SK-N-SH (cell line): ENCODE measurements at regions not wholly inside any gene's neighbourhood (a gene's known extent, or its start where the extent isn't known, plus 50 kb on each side); places are given as distances from the start of the nearest gene placed in this dataset.

Experiments
- CTCF ChIA-PET: fragments of 300-600, 350-600 bp; formaldehyde crosslinking; extraction: SDS; loops from one replicate; lab custom pipeline; 2021; lab: Yijun Ruan, JAX
- POLR2A ChIA-PET: fragments of 350-600 bp; sonication (Branson Sonifier 250); formaldehyde crosslinking; extraction: SDS; loops from one replicate; lab custom pipeline; 2020; ENCODE audit warnings: antibody characterized with exemption, inconsistent platforms; lab: Yijun Ruan, JAX
- DNase-seq: peaks from one replicate; pipeline ENCODE4 v3.0.0; 2012
- H2AFZ ChIP-seq: fragments of 200-600 bp; sonication (generic); 2 replicates; pipeline ENCODE4 v1.8.1; 2016; ENCODE audit warnings: antibody characterized with exemption, mild to moderate bottlenecking, low read depth
- H3F3A ChIP-seq: fragments of 200-600 bp; sonication (generic); replicated peaks from 2 replicates; pipeline ENCODE3; 2016; ENCODE audit warnings: antibody characterized with exemption, mild to moderate bottlenecking; ENCODE audit not compliant: insufficient read depth
- H3K27ac ChIP-seq, 2 experiments: fragments of 200-500 bp in 1 of 2; fragments of 200-600 bp in 1 of 2; sonication (Bioruptor generic) in 1 of 2; sonication (generic), shearing (Covaris generic) in 1 of 2; 2 replicates each; pipeline versions ENCODE4 v1.5.1 to v1.6.1; 2014 to 2016; ENCODE audit warnings: low read depth in 2 of 2, inconsistent platforms in 1 of 2, low read length in 1 of 2, mild to moderate bottlenecking in 1 of 2, mixed read lengths in 1 of 2
- H3K27me3 ChIP-seq: fragments of 200-600 bp; sonication (generic), shearing (Covaris generic); 2 replicates; pipeline ENCODE4 v1.6.1; 2016; ENCODE audit warnings: mixed run types; ENCODE audit not compliant: insufficient read depth
- H3K36me3 ChIP-seq, 2 experiments: fragments of 200-500 bp in 1 of 2; fragments of 200-600 bp in 1 of 2; sonication (Bioruptor generic) in 1 of 2; sonication (generic) in 1 of 2; replicated peaks in 1 of 2; 2 replicates each; pipeline versions ENCODE3 to v1.5.1; 2014 to 2016; ENCODE audit warnings: low read length in 1 of 2, mild to moderate bottlenecking in 1 of 2; ENCODE audit not compliant: insufficient read depth in 2 of 2, control insufficient read depth in 1 of 2
- H3K4me1 ChIP-seq, 2 experiments: fragments of 200-500 bp in 1 of 2; fragments of 200-600 bp in 1 of 2; sonication (Bioruptor generic) in 1 of 2; sonication (generic), shearing (Covaris generic) in 1 of 2; 2 replicates each; pipeline versions ENCODE4 v1.5.1 to v1.6.1; 2014 to 2016; ENCODE audit warnings: low read depth in 1 of 2, low read length in 1 of 2, mixed run types in 1 of 2; ENCODE audit not compliant: insufficient read depth in 2 of 2, control insufficient read depth in 1 of 2
- H3K4me2 ChIP-seq: fragments of 200-600 bp; sonication (generic), shearing (Covaris generic); 2 replicates; pipeline ENCODE4 v1.6.1; 2017; ENCODE audit warnings: mixed run types
- H3K4me3 ChIP-seq, 2 experiments: fragments of 200-500 bp in 1 of 2; fragments of 200-600 bp in 1 of 2; sonication (Bioruptor generic) in 1 of 2; sonication (generic), shearing (Covaris generic) in 1 of 2; 2 replicates each; pipeline versions ENCODE4 v1.5.1 to v1.8.1; 2014 to 2016; ENCODE audit warnings: low read depth in 2 of 2, inconsistent platforms in 1 of 2, low read length in 1 of 2, mild to moderate bottlenecking in 1 of 2, mixed read lengths in 1 of 2, moderate library complexity in 1 of 2
- H3K79me2 ChIP-seq: fragments of 200-600 bp; sonication (generic); 2 replicates; pipeline ENCODE4 v1.8.1; 2017; ENCODE audit warnings: mild to moderate bottlenecking; ENCODE audit not compliant: insufficient read depth
- H3K9ac ChIP-seq: fragments of 200-600 bp; sonication (generic); 2 replicates; pipeline ENCODE4 v1.6.1; 2017; ENCODE audit warnings: mixed run types
- H3K9me2 ChIP-seq: fragments of 200-600 bp; sonication (generic); 2 replicates; pipeline ENCODE4 v1.6.1; 2017; ENCODE audit warnings: mixed run types
- H3K9me3 ChIP-seq: fragments of 200-600 bp; sonication (generic); 2 replicates; pipeline ENCODE4 v1.6.1; 2017; ENCODE audit warnings: mixed run types, mild to moderate bottlenecking, moderate library complexity
- H4K20me1 ChIP-seq: fragments of 200-600 bp; sonication (generic); 2 replicates; pipeline ENCODE4 v1.6.1; 2017; ENCODE audit warnings: mild to moderate bottlenecking, mixed run types; ENCODE audit not compliant: insufficient read depth
- CHD2 ChIP-seq: fragments of 150-350 bp; IDR thresholded peaks from 2 replicates; pipeline ENCODE4 v1.6.1; 2018; ENCODE audit warnings: low read length; ENCODE audit not compliant: partially characterized antibody
- ELF1 ChIP-seq: IDR thresholded peaks from 2 replicates; pipeline ENCODE4 v1.4.0; 2012
- EP300 ChIP-seq, 2 experiments: IDR thresholded peaks; 2 replicates each; pipeline versions ENCODE4 v1.4.0 to v1.6.1; 2012; ENCODE audit warnings: borderline replicate concordance in 1 of 2, low read depth in 1 of 2, low read length in 1 of 2
- EZH2phosphoT487 ChIP-seq: fragments of 200-600 bp; sonication (generic); IDR thresholded peaks from 2 replicates; pipeline ENCODE4 v1.6.1; 2017; ENCODE audit warnings: low read depth, mixed run types, mild to moderate bottlenecking, antibody characterized with exemption, moderate library complexity, borderline replicate concordance
- JUND ChIP-seq: IDR thresholded peaks from 2 replicates; pipeline ENCODE4 v1.4.0; 2012
- MEF2A ChIP-seq: IDR thresholded peaks from 2 replicates; pipeline ENCODE4 v1.4.0; 2012; ENCODE audit warnings: low read depth, borderline replicate concordance
- MXI1 ChIP-seq: IDR thresholded peaks from 2 replicates; pipeline ENCODE4 v1.6.1; 2012; ENCODE audit warnings: mild to moderate bottlenecking, low read depth, low read length, improper control_type of control experiment
- NRF1 ChIP-seq: IDR thresholded peaks from 2 replicates; pipeline ENCODE4 v1.6.1; 2012; ENCODE audit warnings: low read depth, mild to moderate bottlenecking, low read length
- POLR2AphosphoS5 ChIP-seq: IDR thresholded peaks from 2 replicates; pipeline ENCODE4 v1.6.1; 2012; ENCODE audit warnings: low read depth, low read length
- RAD21 ChIP-seq: IDR thresholded peaks from 2 replicates; pipeline ENCODE4 v1.6.1; 2012; ENCODE audit warnings: mild to moderate bottlenecking, low read length
- RCOR1 ChIP-seq: fragments of 150-350 bp; IDR thresholded peaks from 2 replicates; pipeline ENCODE4 v1.6.1; 2017; ENCODE audit warnings: antibody characterized with exemption, low read length
- RFX5 ChIP-seq: IDR thresholded peaks from 2 replicates; pipeline ENCODE4 v1.6.1; 2012; ENCODE audit warnings: mild to moderate bottlenecking, improper control_type of control experiment, low read length
- RXRA ChIP-seq: IDR thresholded peaks from 2 replicates; pipeline ENCODE4 v1.4.0; 2012; ENCODE audit warnings: low read depth, mild to moderate bottlenecking, borderline replicate concordance
- SMC3 ChIP-seq: IDR thresholded peaks from 2 replicates; pipeline ENCODE4 v1.6.1; 2012; ENCODE audit warnings: low read depth, low read length, improper control_type of control experiment
- TAF1 ChIP-seq: IDR thresholded peaks from 2 replicates; pipeline ENCODE4 v1.6.1; 2012; ENCODE audit warnings: low read depth, mild to moderate bottlenecking, low read length, moderate library complexity, borderline replicate concordance
- TCF12 ChIP-seq: IDR thresholded peaks from 2 replicates; pipeline ENCODE4 v1.4.0; 2012
- TEAD4 ChIP-seq: IDR thresholded peaks from 2 replicates; pipeline ENCODE4 v1.4.0; 2012; ENCODE audit warnings: mild to moderate bottlenecking, borderline replicate concordance; ENCODE audit not compliant: insufficient read depth
- YY1 ChIP-seq: IDR thresholded peaks from 2 replicates; pipeline ENCODE4 v1.4.0; 2012; ENCODE audit warnings: low read depth, mild to moderate bottlenecking
- WGBS: methylation state at CpG from one replicate; pipeline ENCODE4 v1.1.6; 2017; ENCODE audit warnings: low lambda C conversion rate; 5-methylcytosine and 5-hydroxymethylcytosine counted together
- TF ChIP-seq, protein P1 (sequence below): IDR thresholded peaks from 2 replicates; pipeline ENCODE4; 2012
- TF ChIP-seq, protein P2 (sequence below): fragments of 150-350 bp; IDR thresholded peaks from 2 replicates; pipeline ENCODE4 v1.6.1; 2017; ENCODE audit warnings: antibody characterized with exemption, low read length, low read depth, borderline replicate concordance
- TF ChIP-seq, protein P3 (sequence below): IDR thresholded peaks from 2 replicates; pipeline ENCODE4 v1.4.0; 2012; ENCODE audit warnings: low read depth
- TF ChIP-seq, protein P4 (sequence below): IDR thresholded peaks from 2 replicates; pipeline ENCODE4 v1.4.0; 2012; ENCODE audit warnings: low read depth, borderline replicate concordance
- TF ChIP-seq, protein P5 (sequence below): IDR thresholded peaks from 2 replicates; pipeline ENCODE4 v1.4.0; 2012; ENCODE audit warnings: low read depth, borderline replicate concordance

DNA sequence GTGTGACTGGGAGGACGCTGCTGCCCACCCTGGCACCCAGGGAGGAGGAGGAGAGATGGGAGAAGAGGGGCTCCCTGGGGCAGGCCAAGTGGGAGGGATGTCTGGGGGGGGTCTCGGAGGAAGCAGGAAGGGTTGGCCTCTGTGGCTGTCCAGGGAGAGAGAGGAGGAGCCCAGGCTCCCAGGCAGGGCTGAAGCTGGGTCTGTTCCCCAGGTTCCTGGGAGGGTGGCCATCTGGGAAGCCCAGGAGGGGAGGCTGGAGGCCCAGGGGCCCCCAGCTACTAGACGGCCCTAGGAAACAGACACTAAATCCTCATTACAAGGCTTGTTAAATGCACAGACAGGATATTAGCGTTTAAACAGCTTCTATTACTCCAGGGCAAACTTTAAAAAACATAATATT is 139.8 kb downstream of the ENGASE start:
- Histone ChIP-seq H3K9ac (no peak overlapping the region), H2AFZ (no peak overlapping the region), H3K4me3 (no peak overlapping the region), H3K27ac (peak overlapping the region in 1 of 2 experiments; percentile 72; a peak in 2 of 4 replicates), H3K79me2 (no peaks in the 10 kb centered on the region), H3K9me3 (no peaks in the 10 kb centered on the region), H3K4me2 (no peak overlapping the region), H3K36me3 (no peaks in the 10 kb centered on the region), H3F3A (no peaks in the 10 kb centered on the region), H3K27me3 (peaks cover 28% of the 10 kb centered on the region), H3K4me1 (peaks cover 0 to 39% of the 10 kb centered on the region in 2 experiments; a peak in 1 of 4 replicates), H4K20me1 (no peaks in the 10 kb centered on the region), H3K9me2 (no peaks in the 10 kb centered on the region)
- POLR2A ChIA-PET = interaction anchor here (1.0 kb wide), 1 partner anchor 26 kb away, joined by 3 read pairs; no protein-coding TSS in a partner anchor
- no peak for TF ChIP-seq RFX5
- TF ChIP-seq JUND = no peak
- TF ChIP-seq SMC3 = no peak
- TF ChIP-seq, protein P1, sequence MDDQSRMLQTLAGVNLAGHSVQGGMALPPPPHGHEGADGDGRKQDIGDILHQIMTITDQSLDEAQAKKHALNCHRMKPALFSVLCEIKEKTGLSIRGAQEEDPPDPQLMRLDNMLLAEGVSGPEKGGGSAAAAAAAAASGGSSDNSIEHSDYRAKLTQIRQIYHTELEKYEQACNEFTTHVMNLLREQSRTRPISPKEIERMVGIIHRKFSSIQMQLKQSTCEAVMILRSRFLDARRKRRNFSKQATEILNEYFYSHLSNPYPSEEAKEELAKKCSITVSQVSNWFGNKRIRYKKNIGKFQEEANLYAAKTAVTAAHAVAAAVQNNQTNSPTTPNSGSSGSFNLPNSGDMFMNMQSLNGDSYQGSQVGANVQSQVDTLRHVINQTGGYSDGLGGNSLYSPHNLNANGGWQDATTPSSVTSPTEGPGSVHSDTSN = no peak
- TF ChIP-seq POLR2AphosphoS5 = no peak
- TF ChIP-seq RAD21 = no peak; the same call in 1 of the 2 replicates
- TF ChIP-seq, protein P2, sequence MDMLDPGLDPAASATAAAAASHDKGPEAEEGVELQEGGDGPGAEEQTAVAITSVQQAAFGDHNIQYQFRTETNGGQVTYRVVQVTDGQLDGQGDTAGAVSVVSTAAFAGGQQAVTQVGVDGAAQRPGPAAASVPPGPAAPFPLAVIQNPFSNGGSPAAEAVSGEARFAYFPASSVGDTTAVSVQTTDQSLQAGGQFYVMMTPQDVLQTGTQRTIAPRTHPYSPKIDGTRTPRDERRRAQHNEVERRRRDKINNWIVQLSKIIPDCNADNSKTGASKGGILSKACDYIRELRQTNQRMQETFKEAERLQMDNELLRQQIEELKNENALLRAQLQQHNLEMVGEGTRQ = no peak
- no peak for TF ChIP-seq MXI1
- TF ChIP-seq MEF2A = no peak
- no peak for TF ChIP-seq YY1
- no peak for TF ChIP-seq TAF1
- no peak for TF ChIP-seq CHD2
- no peak for TF ChIP-seq ELF1
- TF ChIP-seq RCOR1 = no peak
- TF ChIP-seq EP300 (IDR thresholded peaks at IDR 0.05; ENCODE audit: borderline replicate concordance in 1 of 2, low read depth in 1 of 2, low read length in 1 of 2) = no peak
- TF ChIP-seq, protein P3, sequence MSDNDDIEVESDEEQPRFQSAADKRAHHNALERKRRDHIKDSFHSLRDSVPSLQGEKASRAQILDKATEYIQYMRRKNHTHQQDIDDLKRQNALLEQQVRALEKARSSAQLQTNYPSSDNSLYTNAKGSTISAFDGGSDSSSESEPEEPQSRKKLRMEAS = no peak
- no peak for TF ChIP-seq RXRA
- CTCF ChIA-PET = interaction anchor here (0.6 to 11.7 kb wide), 10 partner anchors 10 to 176 kb away, joined by 3 to 121 read pairs (median 4); no protein-coding TSS in a partner anchor
- WGBS = 9% methylated on average over 4 of the region's 4 CpGs
- peak; percentile 92 for DNase-seq

DNA sequence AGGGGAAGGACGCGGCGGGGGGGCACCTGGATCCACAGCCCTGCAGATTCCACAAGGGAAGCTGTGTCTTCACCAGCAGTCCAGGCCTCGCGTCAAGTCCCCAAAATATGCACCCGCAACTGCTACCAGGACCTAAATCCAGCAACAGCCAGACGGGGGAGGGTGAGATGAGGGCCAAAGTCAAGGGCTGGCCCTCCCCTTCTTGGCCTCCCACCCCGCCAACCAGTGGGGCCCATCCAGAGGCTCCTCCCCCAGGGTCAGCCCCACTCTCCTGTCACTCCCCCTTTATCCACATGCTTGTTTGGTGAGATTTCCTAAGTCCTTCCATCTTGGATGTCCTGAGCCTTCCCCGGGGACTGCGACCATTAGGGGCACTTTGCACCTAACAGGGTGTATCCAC is 138.7 kb downstream of the ENGASE start:
- Histone ChIP-seq H3F3A (no peaks in the 10 kb centered on the region), H3K9me2 (no peaks in the 10 kb centered on the region), H3K27me3 (peaks cover 28% of the 10 kb centered on the region)
- TF ChIP-seq, protein P4, sequence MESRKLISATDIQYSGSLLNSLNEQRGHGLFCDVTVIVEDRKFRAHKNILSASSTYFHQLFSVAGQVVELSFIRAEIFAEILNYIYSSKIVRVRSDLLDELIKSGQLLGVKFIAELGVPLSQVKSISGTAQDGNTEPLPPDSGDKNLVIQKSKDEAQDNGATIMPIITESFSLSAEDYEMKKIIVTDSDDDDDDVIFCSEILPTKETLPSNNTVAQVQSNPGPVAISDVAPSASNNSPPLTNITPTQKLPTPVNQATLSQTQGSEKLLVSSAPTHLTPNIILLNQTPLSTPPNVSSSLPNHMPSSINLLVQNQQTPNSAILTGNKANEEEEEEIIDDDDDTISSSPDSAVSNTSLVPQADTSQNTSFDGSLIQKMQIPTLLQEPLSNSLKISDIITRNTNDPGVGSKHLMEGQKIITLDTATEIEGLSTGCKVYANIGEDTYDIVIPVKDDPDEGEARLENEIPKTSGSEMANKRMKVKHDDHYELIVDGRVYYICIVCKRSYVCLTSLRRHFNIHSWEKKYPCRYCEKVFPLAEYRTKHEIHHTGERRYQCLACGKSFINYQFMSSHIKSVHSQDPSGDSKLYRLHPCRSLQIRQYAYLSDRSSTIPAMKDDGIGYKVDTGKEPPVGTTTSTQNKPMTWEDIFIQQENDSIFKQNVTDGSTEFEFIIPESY = no peak
- TF ChIP-seq EZH2phosphoT487 (no peak), TCF12 (no peak), TAF1 (no peak), NRF1 (no peak), JUND (no peak), TEAD4 (no peak)
- TF ChIP-seq, protein P5, sequence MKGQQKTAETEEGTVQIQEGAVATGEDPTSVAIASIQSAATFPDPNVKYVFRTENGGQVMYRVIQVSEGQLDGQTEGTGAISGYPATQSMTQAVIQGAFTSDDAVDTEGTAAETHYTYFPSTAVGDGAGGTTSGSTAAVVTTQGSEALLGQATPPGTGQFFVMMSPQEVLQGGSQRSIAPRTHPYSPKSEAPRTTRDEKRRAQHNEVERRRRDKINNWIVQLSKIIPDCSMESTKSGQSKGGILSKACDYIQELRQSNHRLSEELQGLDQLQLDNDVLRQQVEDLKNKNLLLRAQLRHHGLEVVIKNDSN = no peak
- TF ChIP-seq, protein P3 = no peak

More for the DNA sequence above, 138.7 kb downstream of the ENGASE start:
- no peaks in the 10 kb centered on the region for H3K9me3 ChIP-seq
- no peaks in the 10 kb centered on the region for H3K79me2 ChIP-seq
- WGBS = 71% methylated on average over 10 of the region's 10 CpGs
- no peak overlapping the region for H3K4me2 ChIP-seq
- ChIA-PET POLR2A (no interaction called here), CTCF (interaction anchor here (0.5 to 11.7 kb wide), 6 partner anchors 8 to 392 kb away, joined by 3 to 121 read pairs (median 4); no protein-coding TSS in a partner anchor)
- no peak overlapping the region for H3K4me3 ChIP-seq
- no peak overlapping the region for H3K9ac ChIP-seq
- H2AFZ ChIP-seq = no peak overlapping the region
- H3K36me3 ChIP-seq = no peaks in the 10 kb centered on the region
- DNase-seq = no peak
- peaks cover 0 to 39% of the 10 kb centered on the region in 2 experiments; a peak in 1 of 4 replicates for H3K4me1 ChIP-seq
- no peaks in the 10 kb centered on the region for H4K20me1 ChIP-seq
- no peak overlapping the region for H3K27ac ChIP-seq
